ENCODE measurements at regions not wholly inside any gene's neighbourhood (a gene's known extent, or its start where the extent isn't known, plus 50 kb on each side); places are given as distances from the start of the nearest gene placed in this dataset.

DNA sequence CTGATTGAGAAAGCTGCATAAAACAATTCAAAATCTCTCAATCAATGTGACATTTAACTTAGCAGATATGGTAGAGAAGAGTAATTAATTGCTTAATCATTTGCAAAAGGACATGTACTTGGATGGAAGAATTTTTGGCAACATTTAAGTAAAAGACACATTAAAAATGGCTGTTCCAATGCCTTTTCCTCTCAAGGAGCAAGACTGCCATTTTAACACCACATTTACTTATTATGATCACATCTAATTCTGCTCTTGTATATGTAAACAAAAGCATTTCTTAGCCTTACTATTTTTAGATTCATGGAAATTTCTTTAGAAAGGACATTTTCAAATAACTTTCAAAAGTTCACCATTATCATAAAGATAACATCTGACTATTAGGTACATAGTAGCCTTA, 360.0 kb downstream of the HINT1 start:
- H3K4me3 ChIP-seq (ENCODE audit: low read depth in 1 of 2, low read length in 2 of 2): no peak overlapping the region
- no peak overlapping the region for H3K27ac ChIP-seq (ENCODE audit: low read depth in 2 of 2, low read length in 1 of 2)
- no peaks in the 10 kb centered on the region for H3K4me1 ChIP-seq (ENCODE audit: control insufficient read depth in 2 of 2, insufficient read depth in 2 of 2, low read length in 1 of 2)
- H3K9me3 ChIP-seq (ENCODE audit: control insufficient read depth in 2 of 2, insufficient read depth in 1 of 2, low read depth in 1 of 2, low read length in 1 of 2): no peaks in the 10 kb centered on the region
- H3K36me3 ChIP-seq (ENCODE audit: control insufficient read depth in 2 of 2, insufficient read depth in 2 of 2, low read length in 1 of 2): no peaks in the 10 kb centered on the region
- no peaks in the 10 kb centered on the region for H3K27me3 ChIP-seq (ENCODE audit: control insufficient read depth in 1 of 2, insufficient read depth in 2 of 2, low read length in 2 of 2)

DNA sequence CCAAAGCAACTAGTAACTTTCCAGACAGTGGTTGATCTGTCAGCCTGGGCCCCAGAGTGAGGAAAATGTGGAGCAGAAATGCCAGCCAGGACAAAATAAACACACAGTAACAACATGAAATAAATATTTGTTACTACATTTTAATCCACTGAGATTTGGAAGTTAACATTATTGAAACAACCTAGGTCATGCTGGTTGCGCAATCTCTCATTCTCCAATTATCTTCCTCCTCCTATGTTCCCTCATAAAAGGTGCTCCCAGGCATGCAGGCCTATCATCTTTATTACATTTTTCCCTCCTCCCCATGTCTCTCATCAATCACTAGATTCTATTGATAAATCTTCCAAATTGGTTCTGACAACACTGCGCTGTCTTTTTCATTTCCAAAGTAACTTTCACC, 363.1 kb downstream of the HINT1 start:
- no peaks in the 10 kb centered on the region for H3K9me3 ChIP-seq (ENCODE audit: control insufficient read depth in 2 of 2, insufficient read depth in 1 of 2, low read depth in 1 of 2, low read length in 1 of 2)
- no peak overlapping the region for H3K4me3 ChIP-seq (ENCODE audit: low read depth in 1 of 2, low read length in 2 of 2)
- WGBS, 2 donors: 93 to 96% methylated on average over 2 of the region's 2 CpGs
- no peaks in the 10 kb centered on the region for H3K27me3 ChIP-seq (ENCODE audit: control insufficient read depth in 1 of 2, insufficient read depth in 2 of 2, low read length in 2 of 2)
- H3K4me1 ChIP-seq (ENCODE audit: control insufficient read depth in 2 of 2, insufficient read depth in 2 of 2, low read length in 1 of 2): no peaks in the 10 kb centered on the region
- H3K27ac ChIP-seq (ENCODE audit: low read depth in 2 of 2, low read length in 1 of 2): no peak overlapping the region
- H3K36me3 ChIP-seq (ENCODE audit: control insufficient read depth in 2 of 2, insufficient read depth in 2 of 2, low read length in 1 of 2): no peaks in the 10 kb centered on the region

DNA sequence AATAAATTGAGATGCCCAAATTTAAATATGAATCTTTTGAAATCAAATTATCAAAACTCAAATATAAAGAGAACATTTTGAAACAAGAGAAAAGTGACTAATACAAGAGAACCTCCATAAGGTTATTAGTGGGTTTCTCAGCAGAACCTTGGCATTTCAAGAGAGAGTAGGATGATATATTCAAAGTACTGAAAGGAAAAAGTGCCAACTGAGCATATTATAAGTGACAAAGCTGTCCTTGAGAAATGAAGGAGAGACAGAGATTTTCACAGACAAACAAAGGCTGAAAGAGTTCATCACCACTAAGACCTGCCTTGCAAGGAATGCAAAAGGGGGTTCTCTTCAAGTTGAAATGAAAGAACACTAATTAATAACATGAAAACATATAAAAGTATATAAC, 366.0 kb downstream of the HINT1 start:
- Histone ChIP-seq H3K27me3 (ENCODE audit: control insufficient read depth in 1 of 2, insufficient read depth in 2 of 2, low read length in 2 of 2) (no peaks in the 10 kb centered on the region), H3K4me1 (ENCODE audit: control insufficient read depth in 2 of 2, insufficient read depth in 2 of 2, low read length in 1 of 2) (no peaks in the 10 kb centered on the region), H3K36me3 (ENCODE audit: control insufficient read depth in 2 of 2, insufficient read depth in 2 of 2, low read length in 1 of 2) (no peaks in the 10 kb centered on the region), H3K27ac (ENCODE audit: low read depth in 2 of 2, low read length in 1 of 2) (no peak overlapping the region), H3K9me3 (ENCODE audit: control insufficient read depth in 2 of 2, insufficient read depth in 1 of 2, low read depth in 1 of 2, low read length in 1 of 2) (no peaks in the 10 kb centered on the region), H3K4me3 (ENCODE audit: low read depth in 1 of 2, low read length in 2 of 2) (no peak overlapping the region)

DNA sequence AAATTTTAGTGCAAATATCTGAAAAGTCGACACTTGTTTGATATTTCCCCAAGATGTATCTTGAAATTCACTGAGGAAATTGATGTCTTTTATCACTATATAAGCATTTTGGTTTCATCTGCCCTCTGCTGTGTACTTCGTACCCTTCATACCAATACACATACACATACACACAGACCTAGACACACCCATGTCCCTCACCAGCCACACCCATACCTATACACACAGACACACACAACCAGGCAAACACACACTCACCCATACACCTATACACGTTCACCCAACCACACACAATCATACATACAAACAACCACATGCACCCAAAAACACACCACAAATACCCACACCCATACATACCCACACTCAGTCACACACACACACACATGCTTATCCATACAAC, 367.8 kb downstream of the HINT1 start:
- no peaks in the 10 kb centered on the region for H3K36me3 ChIP-seq (ENCODE audit: control insufficient read depth in 2 of 2, insufficient read depth in 2 of 2, low read length in 1 of 2)
- WGBS, 2 donors: 56 to 70% methylated on average over 3 of the region's 3 CpGs
- H3K27ac ChIP-seq (ENCODE audit: low read depth in 2 of 2, low read length in 1 of 2): no peak overlapping the region

DNA sequence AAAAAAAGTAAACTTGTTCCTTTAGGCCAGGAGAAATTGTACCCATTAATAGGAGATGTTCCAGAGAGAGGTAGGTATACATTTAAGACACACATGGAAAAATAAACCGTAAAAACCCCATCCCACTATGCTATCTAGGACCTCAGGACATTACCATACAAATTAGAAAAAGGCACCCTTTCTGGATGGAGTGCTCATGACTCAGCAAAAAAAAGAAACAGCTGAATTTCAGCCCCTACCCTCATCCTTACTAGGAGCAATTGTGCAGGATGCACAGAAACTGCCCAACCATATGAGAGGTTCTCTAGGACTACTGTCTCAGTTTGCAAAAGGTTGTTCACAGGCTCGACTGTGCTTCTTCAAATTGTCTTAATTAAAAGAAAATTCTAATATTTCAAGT, 368.2 kb downstream of the HINT1 start:
- Histone ChIP-seq H3K4me3 (ENCODE audit: low read depth in 1 of 2, low read length in 2 of 2) (no peak overlapping the region), H3K9me3 (ENCODE audit: control insufficient read depth in 2 of 2, insufficient read depth in 1 of 2, low read depth in 1 of 2, low read length in 1 of 2) (no peaks in the 10 kb centered on the region)
- WGBS, 2 donors: 65 to 69% methylated on average over 2 of the region's 2 CpGs

More for the DNA sequence above, 367.8 kb downstream of the HINT1 start:
- Histone ChIP-seq H3K4me1 (ENCODE audit: control insufficient read depth in 2 of 2, insufficient read depth in 2 of 2, low read length in 1 of 2) (no peaks in the 10 kb centered on the region), H3K4me3 (ENCODE audit: low read depth in 1 of 2, low read length in 2 of 2) (no peak overlapping the region), H3K27me3 (ENCODE audit: control insufficient read depth in 1 of 2, insufficient read depth in 2 of 2, low read length in 2 of 2) (no peaks in the 10 kb centered on the region), H3K9me3 (ENCODE audit: control insufficient read depth in 2 of 2, insufficient read depth in 1 of 2, low read depth in 1 of 2, low read length in 1 of 2) (no peaks in the 10 kb centered on the region)

DNA sequence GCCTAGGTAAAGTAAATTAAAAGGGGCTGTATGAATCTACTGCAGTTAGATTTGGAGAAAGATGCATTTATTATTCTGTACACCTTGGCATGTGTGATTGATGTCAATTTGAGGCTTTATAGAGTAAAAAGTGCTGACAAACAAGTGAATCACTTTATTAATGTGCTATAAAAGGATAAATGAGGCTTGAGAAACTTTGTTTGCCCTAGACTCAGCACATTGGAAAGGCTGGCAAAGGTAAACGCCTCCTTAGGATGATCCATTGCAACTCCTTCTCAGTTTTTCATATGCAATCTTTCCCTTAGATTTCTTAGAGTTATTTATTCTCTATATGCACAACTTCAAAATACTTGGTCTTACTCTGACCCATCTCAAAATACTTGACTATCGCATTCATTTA, 369.0 kb downstream of the HINT1 start:
- 47 to 56% methylated on average over 2 of the region's 2 CpGs for WGBS, 2 donors
- H3K27ac ChIP-seq (ENCODE audit: low read depth in 2 of 2, low read length in 1 of 2): no peak overlapping the region
- no peaks in the 10 kb centered on the region for H3K27me3 ChIP-seq (ENCODE audit: control insufficient read depth in 1 of 2, insufficient read depth in 2 of 2, low read length in 2 of 2)
- H3K4me1 ChIP-seq (ENCODE audit: control insufficient read depth in 2 of 2, insufficient read depth in 2 of 2, low read length in 1 of 2): no peaks in the 10 kb centered on the region
- no peak overlapping the region for H3K4me3 ChIP-seq (ENCODE audit: low read depth in 1 of 2, low read length in 2 of 2)
- no peaks in the 10 kb centered on the region for H3K9me3 ChIP-seq (ENCODE audit: control insufficient read depth in 2 of 2, insufficient read depth in 1 of 2, low read depth in 1 of 2, low read length in 1 of 2)
- no peaks in the 10 kb centered on the region for H3K36me3 ChIP-seq (ENCODE audit: control insufficient read depth in 2 of 2, insufficient read depth in 2 of 2, low read length in 1 of 2)

More for the DNA sequence above, 368.2 kb downstream of the HINT1 start:
- Histone ChIP-seq H3K4me1 (ENCODE audit: control insufficient read depth in 2 of 2, insufficient read depth in 2 of 2, low read length in 1 of 2) (no peaks in the 10 kb centered on the region), H3K36me3 (ENCODE audit: control insufficient read depth in 2 of 2, insufficient read depth in 2 of 2, low read length in 1 of 2) (no peaks in the 10 kb centered on the region), H3K27me3 (ENCODE audit: control insufficient read depth in 1 of 2, insufficient read depth in 2 of 2, low read length in 2 of 2) (no peaks in the 10 kb centered on the region), H3K27ac (ENCODE audit: low read depth in 2 of 2, low read length in 1 of 2) (no peak overlapping the region)

DNA sequence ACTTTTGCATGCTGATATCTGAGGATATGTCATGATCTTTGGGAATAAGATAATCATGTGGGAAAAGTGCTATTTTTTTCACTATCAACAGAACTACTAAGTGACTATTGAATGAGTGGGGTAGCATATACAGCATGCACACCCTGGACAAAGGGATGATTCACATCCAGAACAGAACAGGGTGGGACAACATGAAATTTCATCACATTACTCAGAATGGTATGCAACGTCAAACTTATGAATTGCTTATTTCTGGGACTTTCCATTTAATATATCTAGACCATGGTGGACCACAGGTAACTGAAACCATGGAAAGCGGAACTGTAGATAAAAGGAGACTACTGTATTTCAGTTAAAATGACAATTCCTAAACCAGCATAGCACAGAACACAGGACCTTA, 370.0 kb downstream of the HINT1 start:
- Histone ChIP-seq H3K27me3 (ENCODE audit: control insufficient read depth in 1 of 2, insufficient read depth in 2 of 2, low read length in 2 of 2) (no peaks in the 10 kb centered on the region), H3K4me3 (ENCODE audit: low read depth in 1 of 2, low read length in 2 of 2) (no peak overlapping the region), H3K4me1 (ENCODE audit: control insufficient read depth in 2 of 2, insufficient read depth in 2 of 2, low read length in 1 of 2) (no peaks in the 10 kb centered on the region), H3K27ac (ENCODE audit: low read depth in 2 of 2, low read length in 1 of 2) (no peak overlapping the region), H3K9me3 (ENCODE audit: control insufficient read depth in 2 of 2, insufficient read depth in 1 of 2, low read depth in 1 of 2, low read length in 1 of 2) (no peaks in the 10 kb centered on the region), H3K36me3 (ENCODE audit: control insufficient read depth in 2 of 2, insufficient read depth in 2 of 2, low read length in 1 of 2) (no peaks in the 10 kb centered on the region)
- 77 to 79% methylated on average over 2 of the region's 2 CpGs for WGBS, 2 donors

DNA sequence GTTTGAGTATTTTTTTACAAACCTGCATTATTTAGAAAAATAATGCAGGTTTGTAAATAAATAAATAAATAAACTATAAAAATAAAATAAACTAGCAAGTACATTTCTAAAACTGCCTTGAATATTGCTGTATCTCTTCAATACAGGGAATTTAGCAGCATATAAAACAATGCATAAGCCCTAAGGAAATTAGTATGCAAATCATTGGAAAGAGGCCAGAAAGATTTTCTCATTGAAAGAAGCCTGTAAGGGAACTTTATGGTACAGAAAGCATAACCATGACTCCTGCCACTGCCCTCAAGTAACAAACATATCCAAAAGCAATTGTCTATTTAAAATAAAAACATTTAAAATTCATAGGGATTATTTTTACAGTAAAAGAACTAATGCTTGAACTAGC, 387.3 kb downstream of the HINT1 start:
- Histone ChIP-seq H3K27ac (ENCODE audit: low read depth in 2 of 2, low read length in 1 of 2) (no peak overlapping the region), H3K4me3 (ENCODE audit: low read depth in 1 of 2, low read length in 2 of 2) (no peak overlapping the region), H3K36me3 (ENCODE audit: control insufficient read depth in 2 of 2, insufficient read depth in 2 of 2, low read length in 1 of 2) (no peaks in the 10 kb centered on the region), H3K9me3 (ENCODE audit: control insufficient read depth in 2 of 2, insufficient read depth in 1 of 2, low read depth in 1 of 2, low read length in 1 of 2) (no peaks in the 10 kb centered on the region), H3K4me1 (ENCODE audit: control insufficient read depth in 2 of 2, insufficient read depth in 2 of 2, low read length in 1 of 2) (no peaks in the 10 kb centered on the region), H3K27me3 (ENCODE audit: control insufficient read depth in 1 of 2, insufficient read depth in 2 of 2, low read length in 2 of 2) (no peaks in the 10 kb centered on the region)

DNA sequence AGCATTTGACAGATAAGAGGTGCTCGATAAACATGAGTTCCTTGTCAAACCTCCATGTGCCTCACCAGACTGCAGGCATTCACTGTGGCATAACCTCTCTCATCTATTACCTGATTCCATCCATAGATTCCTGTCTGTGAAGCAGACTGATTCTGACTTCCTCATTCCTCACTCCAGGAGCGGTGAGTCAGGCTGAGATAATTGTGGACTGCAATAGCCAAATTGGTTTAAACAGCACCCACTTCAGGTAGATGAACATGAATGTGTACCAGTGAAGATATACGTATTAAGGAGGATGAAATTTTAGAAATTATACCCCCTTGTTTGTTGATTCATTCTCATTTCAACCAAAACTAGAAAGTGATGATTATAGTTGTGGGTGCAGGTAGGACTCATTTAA, 391.2 kb downstream of the HINT1 start:
- WGBS, 2 donors: 66 to 73% methylated on average over 3 of the region's 3 CpGs
- Histone ChIP-seq H3K4me3 (ENCODE audit: low read depth in 1 of 2, low read length in 2 of 2) (no peak overlapping the region), H3K27me3 (ENCODE audit: control insufficient read depth in 1 of 2, insufficient read depth in 2 of 2, low read length in 2 of 2) (no peaks in the 10 kb centered on the region), H3K4me1 (ENCODE audit: control insufficient read depth in 2 of 2, insufficient read depth in 2 of 2, low read length in 1 of 2) (no peaks in the 10 kb centered on the region), H3K27ac (ENCODE audit: low read depth in 2 of 2, low read length in 1 of 2) (no peak overlapping the region), H3K36me3 (ENCODE audit: control insufficient read depth in 2 of 2, insufficient read depth in 2 of 2, low read length in 1 of 2) (no peaks in the 10 kb centered on the region), H3K9me3 (ENCODE audit: control insufficient read depth in 2 of 2, insufficient read depth in 1 of 2, low read depth in 1 of 2, low read length in 1 of 2) (no peaks in the 10 kb centered on the region)

DNA sequence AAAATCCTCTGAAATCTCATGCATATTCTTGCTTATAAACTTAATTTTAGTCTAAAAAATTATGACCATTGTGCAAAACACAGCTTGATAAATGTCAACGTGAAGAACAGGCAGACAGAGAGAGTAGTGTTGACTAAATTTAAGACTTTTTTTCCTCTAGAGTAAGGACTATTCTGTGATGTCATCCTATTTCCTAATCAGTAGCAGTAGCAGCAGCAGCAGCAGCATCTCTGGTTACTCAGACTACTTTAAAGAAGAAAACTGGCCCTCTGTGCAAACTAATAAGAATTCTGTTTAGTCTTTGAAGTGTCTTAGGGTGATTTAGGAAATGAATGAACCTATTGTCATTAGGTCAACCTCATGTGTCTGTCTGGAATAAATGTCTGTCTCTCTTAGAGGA, 403.0 kb downstream of the HINT1 start:
- H3K4me1 ChIP-seq (ENCODE audit: control insufficient read depth in 2 of 2, insufficient read depth in 2 of 2, low read length in 1 of 2): no peaks in the 10 kb centered on the region
- no peak overlapping the region for H3K27ac ChIP-seq (ENCODE audit: low read depth in 2 of 2, low read length in 1 of 2)
- H3K27me3 ChIP-seq (ENCODE audit: control insufficient read depth in 1 of 2, insufficient read depth in 2 of 2, low read length in 2 of 2): no peaks in the 10 kb centered on the region
- H3K4me3 ChIP-seq (ENCODE audit: low read depth in 1 of 2, low read length in 2 of 2): no peak overlapping the region
- no peaks in the 10 kb centered on the region for H3K9me3 ChIP-seq (ENCODE audit: control insufficient read depth in 2 of 2, insufficient read depth in 1 of 2, low read depth in 1 of 2, low read length in 1 of 2)
- 58 to 65% methylated on average over 1 of the region's 1 CpG for WGBS, 2 donors
- H3K36me3 ChIP-seq (ENCODE audit: control insufficient read depth in 2 of 2, insufficient read depth in 2 of 2, low read length in 1 of 2): no peaks in the 10 kb centered on the region
